DOHH2 (cell line): ENCODE measurements at regions not wholly inside any gene's neighbourhood (a gene's known extent, or its start where the extent isn't known, plus 50 kb on each side); places are given as distances from the start of the nearest gene placed in this dataset.

Experiments used
- CTCF ChIP-seq: fragments of 200-600 bp; sonication (generic); IDR thresholded peaks from one replicate; pipeline ENCODE4 v1.5.1; 2014; ENCODE audit warnings: antibody characterized with exemption, mild to moderate bottlenecking, low read depth, low read length; ENCODE audit not compliant: poor library complexity, severe bottlenecking
- EZH2phosphoT487 ChIP-seq: fragments of 200-600 bp; sonication (generic); IDR thresholded peaks from 2 replicates; pipeline ENCODE4 v1.6.1; 2017; ENCODE audit warnings: borderline replicate concordance, mild to moderate bottlenecking, antibody characterized with exemption, low read length, moderate library complexity, mixed read lengths

GRCh38 chr2:136373841-136374240 is 255.9 kb upstream of the CXCR4 start:
- TF ChIP-seq CTCF (no peak), EZH2phosphoT487 (no peak)
